PC-3 (cell line): ENCODE measurements at regions not wholly inside any gene's neighbourhood (a gene's known extent, or its start where the extent isn't known, plus 50 kb on each side); places are given as distances from the start of the nearest gene placed in this dataset.

Source experiments
- CTCF ChIP-seq: fragments of 300-600 bp; sonication (generic); conservative IDR thresholded peaks from 2 replicates; pipeline ENCODE4 v1.5.1; 2017; ENCODE audit warnings: antibody characterized with exemption, low read depth, mild to moderate bottlenecking, low read length
- EZH2 ChIP-seq: fragments of 300-600 bp; sonication (generic); IDR thresholded peaks from one replicate; pipeline ENCODE4 v1.6.1; 2017; ENCODE audit warnings: antibody characterized with exemption, mild to moderate bottlenecking, low read length; ENCODE audit not compliant: unreplicated experiment

- TF ChIP-seq EZH2 (no peak), CTCF (no peak)
Measured at GRCh38 chr1:181222972-181223505, 134.5 kb downstream of the IER5 start.
